MCF 10A (cell line): ENCODE measurements at regions not wholly inside any gene's neighbourhood (a gene's known extent, or its start where the extent isn't known, plus 50 kb on each side); places are given as distances from the start of the nearest gene placed in this dataset.

Experiments used
- BruUV-seq: library from RNA; stranded (reverse); fragments of 400-500 nt; replicated peaks from 2 replicates; lab custom pipeline; 2021; lab: Mats Ljungman, UMichigan
- CTCF ChIA-PET: fragments of 300-600 bp; sonication (Branson Sonifier 250); formaldehyde crosslinking; extraction: SDS; loops from one replicate; lab custom pipeline; 2021; ENCODE audit warnings: antibody characterized with exemption, inconsistent platforms; lab: Yijun Ruan, JAX
- POLR2A ChIA-PET: fragments of 300-600, 350-650 bp; sonication (Branson Sonifier 250); formaldehyde crosslinking; extraction: SDS; loops from one replicate; lab custom pipeline; 2020; ENCODE audit warnings: antibody characterized with exemption, inconsistent platforms; lab: Yijun Ruan, JAX
- DNase-seq: peaks from one replicate; pipeline ENCODE4 v3.0.0-alpha.2; 2018; ENCODE audit not compliant: unreplicated experiment
- H3K27ac Mint-ChIP-seq: one replicate; pipeline ENCODE4 v1.8.0; 2022; ENCODE audit warnings: mild to moderate bottlenecking, low read depth, mixed read lengths; ENCODE audit not compliant: unreplicated experiment
- H3K27me3 Mint-ChIP-seq: one replicate; pipeline ENCODE4 v1.8.0; 2022; ENCODE audit warnings: mixed read lengths; ENCODE audit not compliant: insufficient read depth, unreplicated experiment
- H3K36me3 Mint-ChIP-seq: one replicate; pipeline ENCODE4 v1.8.0; 2022; ENCODE audit warnings: mild to moderate bottlenecking, moderate library complexity, mixed read lengths; ENCODE audit not compliant: insufficient read depth, unreplicated experiment
- H3K4me1 Mint-ChIP-seq: one replicate; pipeline ENCODE4 v1.8.0; 2022; ENCODE audit warnings: mixed read lengths; ENCODE audit not compliant: insufficient read depth, unreplicated experiment
- H3K4me3 Mint-ChIP-seq: one replicate; pipeline ENCODE4 v1.8.0; 2022; ENCODE audit warnings: mild to moderate bottlenecking, moderate library complexity, mixed read lengths; ENCODE audit not compliant: unreplicated experiment
- H3K9me3 Mint-ChIP-seq: one replicate; pipeline ENCODE4 v1.8.0; 2022; ENCODE audit warnings: mixed read lengths; ENCODE audit not compliant: unreplicated experiment
- CTCF ChIP-seq: fragments of 200-600 bp; IDR thresholded peaks from one replicate; pipeline ENCODE4 v1.8.0; 2022; ENCODE audit warnings: antibody characterized with exemption, mild to moderate bottlenecking; ENCODE audit not compliant: unreplicated experiment
- intact Hi-C: fragments of 100-400 bp; cut with micrococcal nuclease; formaldehyde crosslinking; loops from 2 replicates; pipeline ENCODE4 v1.14.1; 2022

- Mint-ChIP-seq H3K27ac (no peak overlapping the region), H3K27me3 (peaks cover 9% of the 10 kb centered on the region), H3K9me3 (no peaks in the 10 kb centered on the region), H3K4me1 (no peaks in the 10 kb centered on the region), H3K36me3 (no peaks in the 10 kb centered on the region), H3K4me3 (no peak overlapping the region)
- POLR2A ChIA-PET: no interaction called here
- CTCF ChIA-PET: interaction anchor here (0.7 to 1.2 kb wide), 2 partner anchors 12 to 319 kb away, joined by 3 to 4 read pairs; no protein-coding TSS in a partner anchor
- TF ChIP-seq CTCF: no peak
- DNase-seq: no peak
- intact Hi-C loops: no loop called here
- BruUV-seq: no TSS peak
These were observed 260.7 kb downstream of the NSUN3 start for GRCh38 chr3:94323596-94323995.

DNA sequence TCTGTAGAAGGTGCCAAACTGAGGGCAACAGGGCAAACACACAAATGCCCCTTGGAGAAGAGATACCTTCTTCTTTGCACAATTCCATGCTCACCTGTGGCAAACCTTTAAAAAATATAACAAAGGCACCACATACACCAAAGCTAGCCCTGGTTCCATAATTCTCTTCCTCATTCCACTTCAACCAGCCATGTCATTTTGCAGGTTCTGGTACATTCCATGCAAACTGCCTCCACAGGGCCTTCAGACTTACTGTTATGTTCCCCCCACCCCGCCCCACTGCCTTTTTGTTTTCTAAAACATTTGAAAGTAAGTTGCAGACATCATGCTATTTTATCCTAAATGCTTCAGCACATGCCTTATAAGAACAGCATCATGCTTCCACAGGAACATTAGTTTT lies 269.0 kb downstream of the NSUN3 start:
- no peaks in the 10 kb centered on the region for H3K36me3 Mint-ChIP-seq
- intact Hi-C loops: no loop called here

GRCh38 chr3:94336046-94336753 lies 273.3 kb downstream of the NSUN3 start:
- Mint-ChIP-seq H3K27ac (no peak overlapping the region), H3K36me3 (no peaks in the 10 kb centered on the region), H3K4me1 (no peaks in the 10 kb centered on the region), H3K9me3 (no peaks in the 10 kb centered on the region), H3K4me3 (no peak overlapping the region), H3K27me3 (peaks cover 53% of the 10 kb centered on the region)
- DNase-seq: peak; percentile 55
- peak; percentile 72 for TF ChIP-seq CTCF
- ChIA-PET CTCF (interaction anchor here (0.6 to 2.1 kb wide), 22 partner anchors 13 to 1223 kb away, joined by 3 to 8 read pairs (median 3); no protein-coding TSS in a partner anchor), POLR2A (interaction anchor here (0.6 kb wide), 1 partner anchor 381 kb away, joined by 3 read pairs; no protein-coding TSS in a partner anchor)
- no TSS peak for BruUV-seq
- intact Hi-C loops: loop anchor here (1.0 to 5.0 kb wide), 4 partner anchors 221 to 1996 kb away; no protein-coding TSS in a partner anchor

More for the DNA sequence above, 269.0 kb downstream of the NSUN3 start:
- no peak for TF ChIP-seq CTCF
- no peak overlapping the region for H3K4me3 Mint-ChIP-seq
- H3K27ac Mint-ChIP-seq: no peak overlapping the region
- H3K27me3 Mint-ChIP-seq: peaks cover 52% of the 10 kb centered on the region
- no TSS peak for BruUV-seq
- DNase-seq: no peak
- no peaks in the 10 kb centered on the region for H3K4me1 Mint-ChIP-seq
- ChIA-PET CTCF (interaction anchor here (1.0 kb wide), 1 partner anchor 21 kb away, joined by 3 read pairs; no protein-coding TSS in a partner anchor), POLR2A (no interaction called here)
- no peaks in the 10 kb centered on the region for H3K9me3 Mint-ChIP-seq

GRCh38 chr3:94345101-94345500 lies 282.2 kb downstream of the NSUN3 start:
- Mint-ChIP-seq H3K9me3 (no peaks in the 10 kb centered on the region), H3K36me3 (no peaks in the 10 kb centered on the region), H3K4me3 (no peak overlapping the region), H3K27me3 (peaks cover 6% of the 10 kb centered on the region), H3K4me1 (no peaks in the 10 kb centered on the region), H3K27ac (no peak overlapping the region)
- TF ChIP-seq CTCF: no peak
- ChIA-PET POLR2A (no interaction called here), CTCF (interaction anchor here (1.1 to 1.3 kb wide), 2 partner anchors 8 to 16 kb away, joined by 3 to 4 read pairs; no protein-coding TSS in a partner anchor)
- BruUV-seq: no TSS peak
- DNase-seq: no peak
- intact Hi-C loops: no loop called here
